ENCODE measurements at regions not wholly inside any gene's neighbourhood (a gene's known extent, or its start where the extent isn't known, plus 50 kb on each side); places are given as distances from the start of the nearest gene placed in this dataset.
A peak's percentile ranks its signal among the peaks of the same experiment; 100 is the strongest.

DNA sequence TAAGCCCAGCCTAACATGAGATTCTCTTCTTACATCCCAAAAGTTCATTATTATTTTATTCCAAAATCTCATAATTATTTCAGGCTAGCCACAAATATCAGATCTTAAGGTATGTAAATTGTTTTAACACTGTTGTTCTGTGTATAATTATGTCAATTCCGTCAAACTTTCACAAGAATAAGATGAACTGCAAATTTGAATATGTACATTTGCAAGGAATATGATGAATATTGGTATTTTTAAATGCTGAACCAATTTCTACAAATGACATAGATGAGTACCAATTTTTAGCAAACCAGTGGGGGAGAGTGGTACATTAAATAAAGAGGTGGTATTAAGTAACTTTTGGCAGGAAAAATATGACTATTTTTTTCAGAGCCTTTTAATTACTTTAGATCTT lies 282.3 kb upstream of the MAD2L1 start:
- no peak for DNase-seq (ENCODE audit: low read depth)

GRCh38 chr4:120348521-120348920 lies 281.9 kb upstream of the MAD2L1 start:
- TF ChIP-seq CTCF (IDR thresholded peaks at IDR 0.05; ENCODE audit: insufficient read depth, low read length, poor library complexity, severe bottlenecking): no peak
- no peak for DNase-seq (ENCODE audit: low read depth)
- H3K36me3 ChIP-seq (ENCODE audit: control insufficient read depth, insufficient read depth, low read length): no peaks in the 10 kb centered on the region
- H3K27me3 ChIP-seq (ENCODE audit: control insufficient read depth, insufficient read depth, low read length): no peaks in the 10 kb centered on the region
- no peak overlapping the region for H3K4me3 ChIP-seq (ENCODE audit: low read depth, low read length)

More for the DNA sequence above, 282.3 kb upstream of the MAD2L1 start:
- no peaks in the 10 kb centered on the region for H3K27me3 ChIP-seq (ENCODE audit: control insufficient read depth, insufficient read depth, low read length)
- H3K4me3 ChIP-seq (ENCODE audit: low read depth, low read length): no peak overlapping the region
- no peaks in the 10 kb centered on the region for H3K36me3 ChIP-seq (ENCODE audit: control insufficient read depth, insufficient read depth, low read length)
- TF ChIP-seq CTCF (IDR thresholded peaks at IDR 0.05; ENCODE audit: insufficient read depth, low read length, poor library complexity, severe bottlenecking): no peak

DNA sequence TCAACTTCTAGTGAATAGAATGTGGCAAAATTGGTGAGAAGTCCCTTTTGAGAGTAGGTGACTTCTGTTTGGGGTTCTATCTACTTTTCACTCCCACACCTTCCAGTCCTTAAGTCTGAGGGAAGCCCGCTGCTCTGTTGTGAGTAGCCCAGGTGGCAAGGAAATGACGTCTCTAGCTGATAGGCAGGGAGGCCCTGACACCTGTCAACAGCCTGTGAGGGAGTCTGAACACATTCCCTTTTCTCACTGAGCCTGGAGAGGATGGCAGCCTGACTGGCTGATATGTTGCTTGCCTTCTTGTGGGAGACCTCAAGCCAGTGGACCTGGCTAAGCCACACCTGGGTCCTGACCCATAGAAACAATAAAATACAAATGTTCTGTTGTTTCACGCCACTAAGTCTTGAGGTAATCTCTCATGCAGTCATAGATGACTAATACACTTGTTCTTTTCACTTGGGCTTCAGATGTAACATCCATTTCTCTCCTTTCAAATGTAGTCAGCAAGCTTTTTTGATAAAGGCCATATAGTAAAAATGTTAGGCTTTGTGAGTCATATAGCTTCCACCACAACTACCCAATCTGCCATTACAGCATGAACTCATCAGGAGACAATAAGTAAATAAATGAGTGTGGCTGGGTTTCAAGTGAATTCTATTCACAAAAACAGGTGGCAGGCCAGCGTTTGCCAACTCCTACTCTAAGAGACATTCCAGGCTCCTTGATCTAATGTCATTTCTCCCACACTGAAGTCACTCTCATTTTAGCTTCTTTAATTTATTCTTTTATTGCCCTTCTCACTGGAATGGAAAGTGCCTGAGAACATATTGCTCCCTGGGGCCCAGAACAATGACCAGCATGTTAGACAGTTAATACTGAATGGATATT lies 265.1 kb upstream of the MAD2L1 start:
- H3K27me3 ChIP-seq (ENCODE audit: control insufficient read depth, insufficient read depth, low read length): no peaks in the 10 kb centered on the region
- H3K4me3 ChIP-seq (ENCODE audit: low read depth, low read length): no peak overlapping the region
- H3K36me3 ChIP-seq (ENCODE audit: control insufficient read depth, insufficient read depth, low read length): no peaks in the 10 kb centered on the region
- no peak for TF ChIP-seq CTCF (IDR thresholded peaks at IDR 0.05; ENCODE audit: insufficient read depth, low read length, poor library complexity, severe bottlenecking)
- DNase-seq (ENCODE audit: low read depth): peak; percentile 56

- no peaks in the 10 kb centered on the region for H3K27me3 ChIP-seq (ENCODE audit: control insufficient read depth, insufficient read depth, low read length)
- H3K36me3 ChIP-seq (ENCODE audit: control insufficient read depth, insufficient read depth, low read length): no peaks in the 10 kb centered on the region
- no peak overlapping the region for H3K4me3 ChIP-seq (ENCODE audit: low read depth, low read length)
- DNase-seq (ENCODE audit: low read depth): no peak
- no peak for TF ChIP-seq CTCF (IDR thresholded peaks at IDR 0.05; ENCODE audit: insufficient read depth, low read length, poor library complexity, severe bottlenecking)
Observed at GRCh38 chr4:120329386-120329785, 262.7 kb upstream of the MAD2L1 start.

GRCh38 chr4:120327276-120327675 lies 260.6 kb upstream of the MAD2L1 start:
- H3K36me3 ChIP-seq (ENCODE audit: control insufficient read depth, insufficient read depth, low read length): no peaks in the 10 kb centered on the region
- H3K27me3 ChIP-seq (ENCODE audit: control insufficient read depth, insufficient read depth, low read length): no peaks in the 10 kb centered on the region
- TF ChIP-seq CTCF (IDR thresholded peaks at IDR 0.05; ENCODE audit: insufficient read depth, low read length, poor library complexity, severe bottlenecking): no peak
- DNase-seq (ENCODE audit: low read depth): no peak
- H3K4me3 ChIP-seq (ENCODE audit: low read depth, low read length): no peak overlapping the region

Measured in kidney epithelial cell (primary cell).